ENCODE measurements at regions not wholly inside any gene's neighbourhood (a gene's known extent, or its start where the extent isn't known, plus 50 kb on each side); places are given as distances from the start of the nearest gene placed in this dataset.

- DNase-seq: no peak
- Histone ChIP-seq H3K27ac (no peak overlapping the region), H3K4me1 (no peaks in the 10 kb centered on the region), H3K4me3 (no peak overlapping the region), H3K9me3 (peaks cover 0 to 6% (median 0%) of the 10 kb centered on the region in 12 donors), H3K27me3 (no peaks in the 10 kb centered on the region), H3K36me3 (no peaks in the 10 kb centered on the region)
- WGBS, 4 donors: 68 to 74% (median 71%) methylated on average over 5 of the region's 5 CpGs
- intact Hi-C loops (cut with DNase I): no loop called here
- TF ChIP-seq CTCF (IDR thresholded peaks at IDR 0.05) (no peak), POLR2A (IDR thresholded peaks at IDR 0.05) (no peak)
- ATAC-seq: no peak
These were observed 635.4 kb upstream of the PFKP start for GRCh38 chr10:2431961-2432360.

DNA sequence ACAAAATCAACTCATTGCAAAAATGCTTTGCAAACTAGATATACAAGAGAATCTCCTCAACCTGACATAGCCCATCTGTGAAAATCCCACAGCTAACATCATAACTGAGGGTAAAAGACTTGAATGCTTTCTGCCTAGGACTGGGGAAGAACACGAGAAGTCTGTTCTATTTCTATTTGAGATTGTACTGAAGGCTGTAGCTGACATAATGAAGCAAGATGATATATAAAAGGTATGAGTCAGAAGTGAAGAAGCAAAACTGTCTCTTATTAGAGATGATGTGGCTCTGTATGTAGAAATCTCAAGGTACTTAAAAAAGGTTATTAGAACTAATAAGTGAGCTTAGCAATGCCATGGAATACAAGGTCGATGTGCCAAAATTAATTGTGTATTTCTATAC, 639.9 kb upstream of the PFKP start:
- intact Hi-C loops (cut with DNase I): no loop called here
- Histone ChIP-seq H3K27me3 (no peaks in the 10 kb centered on the region), H3K27ac (no peak overlapping the region), H3K4me1 (no peaks in the 10 kb centered on the region), H3K4me3 (no peak overlapping the region), H3K36me3 (no peaks in the 10 kb centered on the region), H3K9me3 (no peaks in the 10 kb centered on the region)
- 58 to 67% (median 63%) methylated on average over 2 of the region's 2 CpGs for WGBS, 4 donors
- TF ChIP-seq CTCF (IDR thresholded peaks at IDR 0.05) (no peak), POLR2A (IDR thresholded peaks at IDR 0.05) (no peak)
- DNase-seq (no peak), ATAC-seq (no peak)

DNA sequence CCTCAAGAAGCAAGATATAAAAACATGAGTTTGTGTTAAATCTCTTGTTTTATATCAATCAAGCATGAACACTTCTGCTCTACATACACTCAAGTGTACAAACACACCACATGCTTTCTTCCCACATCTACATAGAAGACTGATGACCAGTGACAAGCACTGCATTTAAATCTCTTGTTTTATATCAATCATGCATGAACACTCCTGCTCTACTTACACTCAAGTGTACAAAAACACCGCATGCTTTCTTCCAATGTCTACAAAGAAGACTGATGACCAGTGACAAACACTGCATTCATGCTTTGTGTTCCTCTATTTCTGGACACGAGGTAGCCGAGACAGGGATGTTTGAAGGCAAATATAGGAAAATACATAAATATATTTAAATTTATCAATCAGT, 642.0 kb upstream of the PFKP start:
- intact Hi-C loops (cut with DNase I): no loop called here
- Histone ChIP-seq H3K27ac (no peak overlapping the region), H3K36me3 (no peaks in the 10 kb centered on the region), H3K4me1 (no peaks in the 10 kb centered on the region), H3K27me3 (no peaks in the 10 kb centered on the region), H3K9me3 (no peaks in the 10 kb centered on the region), H3K4me3 (no peak overlapping the region)
- 85 to 90% (median 87%) methylated on average over 3 of the region's 3 CpGs for WGBS, 4 donors
- no peak for ATAC-seq
- no peak for TF ChIP-seq POLR2A (IDR thresholded peaks at IDR 0.05)
- no peak for TF ChIP-seq CTCF (IDR thresholded peaks at IDR 0.05)
- DNase-seq: no peak

GRCh38 chr10:2414562-2414961, 652.8 kb upstream of the PFKP start:
- ATAC-seq (no peak), DNase-seq (no peak)
- no peak for TF ChIP-seq CTCF (IDR thresholded peaks at IDR 0.05)
- TF ChIP-seq POLR2A (IDR thresholded peaks at IDR 0.05): no peak
- intact Hi-C loops (cut with DNase I): no loop called here
- WGBS, 4 donors: 81 to 89% (median 83%) methylated on average over 4 of the region's 4 CpGs
- Histone ChIP-seq H3K4me1 (no peaks in the 10 kb centered on the region), H3K27me3 (no peaks in the 10 kb centered on the region), H3K27ac (no peak overlapping the region), H3K9me3 (peaks cover 0 to 2% (median 0%) of the 10 kb centered on the region in 12 donors), H3K36me3 (no peaks in the 10 kb centered on the region), H3K4me3 (no peak overlapping the region)
